K562 (cell line): ENCODE measurements at regions not wholly inside any gene's neighbourhood (a gene's known extent, or its start where the extent isn't known, plus 50 kb on each side); places are given as distances from the start of the nearest gene placed in this dataset.

Experiments used
- BRF1 ChIP-seq: IDR thresholded peaks from 3 replicates; pipeline ENCODE4 v1.6.1; 2011; ENCODE audit warnings: borderline replicate concordance, mild to moderate bottlenecking; ENCODE audit not compliant: insufficient read length; ENCODE audit errors: extremely low read depth
- FOXJ2 ChIP-seq: fragments of 200-800 bp; sonication (Bioruptor generic); IDR thresholded peaks from 2 replicates; pipeline ENCODE4 v1.6.1; 2016; ENCODE audit warnings: missing genetic modification characterization, missing compliant biosample characterization
- GABPB2 ChIP-seq: fragments of 250-450 bp; sonication (Bioruptor Pico); conservative IDR thresholded peaks from 2 replicates; pipeline ENCODE4 v1.5.1; 2021; ENCODE audit warnings: mild to moderate bottlenecking
- GTF2A2 ChIP-seq: IDR thresholded peaks from 2 replicates; pipeline ENCODE4 v1.6.1; 2016; ENCODE audit warnings: mild to moderate bottlenecking, missing genetic modification characterization, missing compliant biosample characterization
- ILF3 ChIP-seq: fragments of 450-650 bp; IDR thresholded peaks from 2 replicates; pipeline ENCODE4 v1.6.1; 2018; ENCODE audit warnings: antibody characterized with exemption, mild to moderate bottlenecking, moderate library complexity, borderline replicate concordance
- PML ChIP-seq: IDR thresholded peaks from 2 replicates; pipeline ENCODE4 v1.6.1; 2012; ENCODE audit warnings: low read length, inconsistent platforms
- RBM17 ChIP-seq: fragments of 200-400 bp; formaldehyde crosslinking; IDR thresholded peaks from 2 replicates; pipeline ENCODE4 v1.6.1; 2017; ENCODE audit warnings: low read depth, mild to moderate bottlenecking, low read length, borderline replicate concordance
- RUNX1 ChIP-seq: sonication (generic); IDR thresholded peaks from 2 replicates; pipeline ENCODE4 v1.6.1; 2016; ENCODE audit warnings: antibody characterized with exemption, low read depth
- SMARCA4 ChIP-seq: fragments of 450-650 bp; IDR thresholded peaks from 2 replicates; pipeline ENCODE4 v1.6.1; 2016
- SP1 ChIP-seq: sonication (generic); formaldehyde crosslinking; IDR thresholded peaks from 2 replicates; pipeline ENCODE4 v1.8.1; 2022; ENCODE audit warnings: mild to moderate bottlenecking, missing genetic modification reagents
- ZNF785 ChIP-seq: fragments of 250-450 bp; sonication (Bioruptor Pico); IDR thresholded peaks from 2 replicates; pipeline ENCODE4 v1.4.0; 2020; ENCODE audit warnings: mild to moderate bottlenecking
- ZSCAN29 ChIP-seq: fragments of 450-650 bp; IDR thresholded peaks from 2 replicates; pipeline ENCODE4 v1.6.1; 2017
- TF ChIP-seq, protein P1 (sequence below): fragments of 450-650 bp; IDR thresholded peaks from 2 replicates; pipeline ENCODE4 v1.6.1; 2016; ENCODE audit warnings: mild to moderate bottlenecking
- TF ChIP-seq, protein P2 (sequence below): sonication (generic); formaldehyde crosslinking; IDR thresholded peaks from 2 replicates; pipeline ENCODE4 v1.8.1; 2023; ENCODE audit warnings: missing genetic modification reagents, mild to moderate bottlenecking, borderline replicate concordance
- TF ChIP-seq, protein P3 (sequence below), 2 experiments: fragments of 250-450 bp in 1 of 2; fragments of 450-650 bp in 1 of 2; sonication (Bioruptor Pico) in 1 of 2; IDR thresholded peaks; 2 replicates each; pipeline versions ENCODE4 v1.6.1 to v1.8.0; 2016 to 2021; ENCODE audit warnings: mild to moderate bottlenecking in 2 of 2, moderate library complexity in 2 of 2, missing compliant biosample characterization in 1 of 2, missing genetic modification characterization in 1 of 2
- TF ChIP-seq, protein P4 (sequence below): fragments of 200-800 bp; sonication (Bioruptor generic); IDR thresholded peaks from 2 replicates; pipeline ENCODE4 v1.6.1; 2017; ENCODE audit warnings: missing genetic modification characterization, missing compliant biosample characterization

DNA sequence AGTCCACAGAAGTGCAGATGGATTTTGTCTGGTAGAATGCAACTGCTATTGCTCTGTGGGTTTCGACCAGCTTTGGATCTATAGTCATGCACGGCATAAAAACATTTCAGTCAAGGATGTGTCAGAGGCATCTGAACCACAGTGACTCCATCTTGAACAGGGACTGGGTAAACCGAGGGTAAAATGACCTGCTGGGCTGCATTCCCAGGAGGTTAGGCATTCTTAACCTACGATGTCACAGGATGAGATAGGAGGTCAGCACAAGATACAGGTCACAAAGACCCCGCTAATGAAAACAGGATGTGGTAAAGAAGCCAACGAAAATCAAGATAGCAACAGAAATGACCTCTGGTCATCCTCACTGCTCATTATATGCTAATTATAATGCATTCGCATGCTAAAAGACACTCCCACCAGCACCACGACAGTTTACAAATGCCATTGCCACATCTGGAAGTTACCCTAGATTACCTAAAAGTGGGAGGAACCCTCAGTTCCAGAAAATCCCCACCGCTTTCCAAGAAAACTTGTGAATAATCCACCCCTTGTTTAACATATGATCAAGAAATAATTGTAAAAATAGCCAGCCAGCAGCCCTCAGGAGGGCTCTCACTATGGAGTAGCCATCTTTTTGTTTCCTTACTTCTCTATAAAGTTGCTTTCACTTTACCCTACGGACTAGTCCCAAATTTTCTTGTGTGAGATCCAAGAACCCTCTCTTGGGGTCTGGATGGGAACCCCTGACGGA lies 50.7 kb upstream of the CPXM2 start (continued):
- TF ChIP-seq, protein P1, sequence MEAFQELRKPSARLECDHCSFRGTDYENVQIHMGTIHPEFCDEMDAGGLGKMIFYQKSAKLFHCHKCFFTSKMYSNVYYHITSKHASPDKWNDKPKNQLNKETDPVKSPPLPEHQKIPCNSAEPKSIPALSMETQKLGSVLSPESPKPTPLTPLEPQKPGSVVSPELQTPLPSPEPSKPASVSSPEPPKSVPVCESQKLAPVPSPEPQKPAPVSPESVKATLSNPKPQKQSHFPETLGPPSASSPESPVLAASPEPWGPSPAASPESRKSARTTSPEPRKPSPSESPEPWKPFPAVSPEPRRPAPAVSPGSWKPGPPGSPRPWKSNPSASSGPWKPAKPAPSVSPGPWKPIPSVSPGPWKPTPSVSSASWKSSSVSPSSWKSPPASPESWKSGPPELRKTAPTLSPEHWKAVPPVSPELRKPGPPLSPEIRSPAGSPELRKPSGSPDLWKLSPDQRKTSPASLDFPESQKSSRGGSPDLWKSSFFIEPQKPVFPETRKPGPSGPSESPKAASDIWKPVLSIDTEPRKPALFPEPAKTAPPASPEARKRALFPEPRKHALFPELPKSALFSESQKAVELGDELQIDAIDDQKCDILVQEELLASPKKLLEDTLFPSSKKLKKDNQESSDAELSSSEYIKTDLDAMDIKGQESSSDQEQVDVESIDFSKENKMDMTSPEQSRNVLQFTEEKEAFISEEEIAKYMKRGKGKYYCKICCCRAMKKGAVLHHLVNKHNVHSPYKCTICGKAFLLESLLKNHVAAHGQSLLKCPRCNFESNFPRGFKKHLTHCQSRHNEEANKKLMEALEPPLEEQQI, result no peak
- TF ChIP-seq PML, result no peak
- no peak for TF ChIP-seq RUNX1
- TF ChIP-seq, protein P2, sequence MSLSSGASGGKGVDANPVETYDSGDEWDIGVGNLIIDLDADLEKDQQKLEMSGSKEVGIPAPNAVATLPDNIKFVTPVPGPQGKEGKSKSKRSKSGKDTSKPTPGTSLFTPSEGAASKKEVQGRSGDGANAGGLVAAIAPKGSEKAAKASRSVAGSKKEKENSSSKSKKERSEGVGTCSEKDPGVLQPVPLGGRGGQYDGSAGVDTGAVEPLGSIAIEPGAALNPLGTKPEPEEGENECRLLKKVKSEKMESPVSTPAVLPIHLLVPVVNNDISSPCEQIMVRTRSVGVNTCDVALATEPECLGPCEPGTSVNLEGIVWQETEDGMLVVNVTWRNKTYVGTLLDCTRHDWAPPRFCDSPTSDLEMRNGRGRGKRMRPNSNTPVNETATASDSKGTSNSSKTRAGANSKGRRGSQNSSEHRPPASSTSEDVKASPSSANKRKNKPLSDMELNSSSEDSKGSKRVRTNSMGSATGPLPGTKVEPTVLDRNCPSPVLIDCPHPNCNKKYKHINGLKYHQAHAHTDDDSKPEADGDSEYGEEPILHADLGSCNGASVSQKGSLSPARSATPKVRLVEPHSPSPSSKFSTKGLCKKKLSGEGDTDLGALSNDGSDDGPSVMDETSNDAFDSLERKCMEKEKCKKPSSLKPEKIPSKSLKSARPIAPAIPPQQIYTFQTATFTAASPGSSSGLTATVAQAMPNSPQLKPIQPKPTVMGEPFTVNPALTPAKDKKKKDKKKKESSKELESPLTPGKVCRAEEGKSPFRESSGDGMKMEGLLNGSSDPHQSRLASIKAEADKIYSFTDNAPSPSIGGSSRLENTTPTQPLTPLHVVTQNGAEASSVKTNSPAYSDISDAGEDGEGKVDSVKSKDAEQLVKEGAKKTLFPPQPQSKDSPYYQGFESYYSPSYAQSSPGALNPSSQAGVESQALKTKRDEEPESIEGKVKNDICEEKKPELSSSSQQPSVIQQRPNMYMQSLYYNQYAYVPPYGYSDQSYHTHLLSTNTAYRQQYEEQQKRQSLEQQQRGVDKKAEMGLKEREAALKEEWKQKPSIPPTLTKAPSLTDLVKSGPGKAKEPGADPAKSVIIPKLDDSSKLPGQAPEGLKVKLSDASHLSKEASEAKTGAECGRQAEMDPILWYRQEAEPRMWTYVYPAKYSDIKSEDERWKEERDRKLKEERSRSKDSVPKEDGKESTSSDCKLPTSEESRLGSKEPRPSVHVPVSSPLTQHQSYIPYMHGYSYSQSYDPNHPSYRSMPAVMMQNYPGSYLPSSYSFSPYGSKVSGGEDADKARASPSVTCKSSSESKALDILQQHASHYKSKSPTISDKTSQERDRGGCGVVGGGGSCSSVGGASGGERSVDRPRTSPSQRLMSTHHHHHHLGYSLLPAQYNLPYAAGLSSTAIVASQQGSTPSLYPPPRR, result no peak
- peak; percentile 66; the same call in 1 of the 2 replicates for TF ChIP-seq GTF2A2 (tag)
- no peak for TF ChIP-seq RBM17
- TF ChIP-seq SP1 (CRISPR knock-in tag), result no peak
- TF ChIP-seq ZSCAN29, result no peak
- no peak for TF ChIP-seq SMARCA4
- TF ChIP-seq ZNF785 (CRISPR knock-in tag), result 0 out of 2 replicates have a peak, but pooled peaks have one; percentile 54
- TF ChIP-seq GABPB2 (CRISPR knock-in tag), result 0 out of 2 replicates have a peak, but pooled peaks have one; percentile 43
- TF ChIP-seq, protein P3, sequence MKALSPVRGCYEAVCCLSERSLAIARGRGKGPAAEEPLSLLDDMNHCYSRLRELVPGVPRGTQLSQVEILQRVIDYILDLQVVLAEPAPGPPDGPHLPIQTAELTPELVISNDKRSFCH (CRISPR knock-in tag; IDR thresholded peaks at IDR 0.05), result no peak
- TF ChIP-seq, protein P3 (tag; IDR thresholded peaks at IDR 0.05), result no peak
- no peak for TF ChIP-seq ILF3
- no peak for TF ChIP-seq BRF1
- TF ChIP-seq FOXJ2, result no peak
- TF ChIP-seq, protein P4, sequence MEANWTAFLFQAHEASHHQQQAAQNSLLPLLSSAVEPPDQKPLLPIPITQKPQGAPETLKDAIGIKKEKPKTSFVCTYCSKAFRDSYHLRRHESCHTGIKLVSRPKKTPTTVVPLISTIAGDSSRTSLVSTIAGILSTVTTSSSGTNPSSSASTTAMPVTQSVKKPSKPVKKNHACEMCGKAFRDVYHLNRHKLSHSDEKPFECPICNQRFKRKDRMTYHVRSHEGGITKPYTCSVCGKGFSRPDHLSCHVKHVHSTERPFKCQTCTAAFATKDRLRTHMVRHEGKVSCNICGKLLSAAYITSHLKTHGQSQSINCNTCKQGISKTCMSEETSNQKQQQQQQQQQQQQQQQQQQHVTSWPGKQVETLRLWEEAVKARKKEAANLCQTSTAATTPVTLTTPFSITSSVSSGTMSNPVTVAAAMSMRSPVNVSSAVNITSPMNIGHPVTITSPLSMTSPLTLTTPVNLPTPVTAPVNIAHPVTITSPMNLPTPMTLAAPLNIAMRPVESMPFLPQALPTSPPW (CRISPR knock-in tag), result peak; percentile 57; the same call in 1 of the 2 replicates
